ENCODE measurements at regions not wholly inside any gene's neighbourhood (a gene's known extent, or its start where the extent isn't known, plus 50 kb on each side); places are given as distances from the start of the nearest gene placed in this dataset.

GRCh38 chr2:144694456-144694855 is 174.5 kb upstream of the ZEB2 start:
- no peak overlapping the region for H3K4me3 ChIP-seq (ENCODE audit: low read length)
- no peak for DNase-seq (ENCODE audit: low read depth, low spot score)

GRCh38 chr2:144693179-144693578 is 173.3 kb upstream of the ZEB2 start:
- H3K4me3 ChIP-seq (ENCODE audit: low read length) = no peak overlapping the region
- no peak for DNase-seq (ENCODE audit: low read depth, low spot score)

GRCh38 chr2:144692661-144693060 is 172.7 kb upstream of the ZEB2 start:
- no peak overlapping the region for H3K4me3 ChIP-seq (ENCODE audit: low read length)
- DNase-seq (ENCODE audit: low read depth, low spot score) = no peak

GRCh38 chr2:144690771-144691170 is 170.9 kb upstream of the ZEB2 start:
- no peak for DNase-seq (ENCODE audit: low read depth, low spot score)
- H3K4me3 ChIP-seq (ENCODE audit: low read length) = no peak overlapping the region

GRCh38 chr2:144686518-144687215 is 166.7 kb upstream of the ZEB2 start:
- no peak for DNase-seq (ENCODE audit: low read depth, low spot score)
- no peak overlapping the region for H3K4me3 ChIP-seq (ENCODE audit: low read length)

- no peak for DNase-seq (ENCODE audit: low read depth, low spot score)
- no peak overlapping the region for H3K4me3 ChIP-seq (ENCODE audit: low read length)
Observed at GRCh38 chr2:144683966-144684365, 164.0 kb upstream of the ZEB2 start.

GRCh38 chr2:144683107-144683753 is 163.3 kb upstream of the ZEB2 start:
- no peak for DNase-seq (ENCODE audit: low read depth, low spot score)
- H3K4me3 ChIP-seq (ENCODE audit: low read length) = no peak overlapping the region

- no peak overlapping the region for H3K4me3 ChIP-seq (ENCODE audit: low read length)
- DNase-seq (ENCODE audit: low read depth, low spot score) = no peak
Observed at GRCh38 chr2:144682248-144682647, 162.3 kb upstream of the ZEB2 start.

GRCh38 chr2:144681389-144681788 is 161.5 kb upstream of the ZEB2 start:
- H3K4me3 ChIP-seq (ENCODE audit: low read length) = no peak overlapping the region
- DNase-seq (ENCODE audit: low read depth, low spot score) = no peak

GRCh38 chr2:144679942-144680341 is 160.0 kb upstream of the ZEB2 start:
- DNase-seq (ENCODE audit: low read depth, low spot score) = no peak
- H3K4me3 ChIP-seq (ENCODE audit: low read length) = no peak overlapping the region

GRCh38 chr2:144678736-144679135 is 158.8 kb upstream of the ZEB2 start:
- DNase-seq (ENCODE audit: low read depth, low spot score) = no peak
- no peak overlapping the region for H3K4me3 ChIP-seq (ENCODE audit: low read length)

- no peak overlapping the region for H3K4me3 ChIP-seq (ENCODE audit: low read length)
Observed at GRCh38 chr2:144675731-144676130, 155.8 kb upstream of the ZEB2 start.

GRCh38 chr2:144675331-144675730 is 155.4 kb upstream of the ZEB2 start:
- no peak for DNase-seq (ENCODE audit: low read depth, low spot score)
- no peak overlapping the region for H3K4me3 ChIP-seq (ENCODE audit: low read length)

More at GRCh38 chr2:144675731-144676130, 155.8 kb upstream of the ZEB2 start:
- DNase-seq (ENCODE audit: low read depth, low spot score) = no peak

GRCh38 chr2:144674071-144674470 is 154.2 kb upstream of the ZEB2 start:
- DNase-seq (ENCODE audit: low read depth, low spot score) = no peak
- no peak overlapping the region for H3K4me3 ChIP-seq (ENCODE audit: low read length)

GRCh38 chr2:144673456-144673855 is 153.5 kb upstream of the ZEB2 start:
- DNase-seq (ENCODE audit: low read depth, low spot score) = no peak
- H3K4me3 ChIP-seq (ENCODE audit: low read length) = no peak overlapping the region

GRCh38 chr2:144671695-144672455 is 152.0 kb upstream of the ZEB2 start:
- no peak overlapping the region for H3K4me3 ChIP-seq (ENCODE audit: low read length)
- no peak for DNase-seq (ENCODE audit: low read depth, low spot score)

- no peak overlapping the region for H3K4me3 ChIP-seq (ENCODE audit: low read length)
- no peak for DNase-seq (ENCODE audit: low read depth, low spot score)
Observed at GRCh38 chr2:144670738-144671137, 150.8 kb upstream of the ZEB2 start.

- no peak overlapping the region for H3K4me3 ChIP-seq (ENCODE audit: low read length)
- DNase-seq (ENCODE audit: low read depth, low spot score) = no peak
Observed at GRCh38 chr2:144670080-144670479, 150.2 kb upstream of the ZEB2 start.

- H3K4me3 ChIP-seq (ENCODE audit: low read length) = no peak overlapping the region
- DNase-seq (ENCODE audit: low read depth, low spot score) = no peak
Observed at GRCh38 chr2:144669196-144669987, 149.5 kb upstream of the ZEB2 start.

Measured in Jurkat, Clone E6-1 (cell line).